Tibial artery (tissue), 4 donors: ENCODE measurements at regions not wholly inside any gene's neighbourhood (a gene's known extent, or its start where the extent isn't known, plus 50 kb on each side); places are given as distances from the start of the nearest gene placed in this dataset.

Experiments
- DNase-seq, 2 donors: peaks; one replicate each; pipeline ENCODE4 v3.0.0-alpha.2; 2019
- H3K27ac ChIP-seq, 2 donors: fragments of 200-600 bp; sonication (generic) in 1 of 2; 1 replicate in 1 of 2; 2 replicates in 1 of 2; pipeline ENCODE4 v1.5.1; 2018 to 2019; ENCODE audit warnings: mild to moderate bottlenecking in 1 of 2
- H3K27me3 ChIP-seq, 2 donors: fragments of 200-600 bp; sonication (generic) in 1 of 2; one replicate each; pipeline versions ENCODE4 v1.5.1 to v1.6.0; 2016 to 2019
- H3K36me3 ChIP-seq, 3 donors: fragments of 200-600 bp; sonication (generic) in 2 of 3; one replicate each; pipeline ENCODE4 v1.5.1; 2016 to 2019; ENCODE audit warnings: mild to moderate bottlenecking in 2 of 3
- H3K4me1 ChIP-seq, 4 donors: fragments of 200-600 bp; sonication (generic) in 2 of 4; 1 replicate in 3 of 4; 2 replicates in 1 of 4; pipeline ENCODE4 v1.5.1; 2016 to 2019
- H3K4me3 ChIP-seq, 2 donors: fragments of 200-600 bp; sonication (generic) in 1 of 2; 1 replicate in 1 of 2; 2 replicates in 1 of 2; pipeline ENCODE4 v1.5.1; 2018 to 2019; ENCODE audit warnings: mild to moderate bottlenecking in 2 of 2
- H3K9me3 ChIP-seq, 3 donors: fragments of 200-600 bp; sonication (generic) in 1 of 3; one replicate each; pipeline ENCODE4 v1.5.1; 2016 to 2019
- CTCF ChIP-seq, 2 experiments: fragments of 200-600 bp in 1 of 2; fragments of 450-650 bp in 1 of 2; IDR thresholded peaks; one replicate each; pipeline ENCODE4 v1.5.1; 2017 to 2019; ENCODE audit warnings: antibody characterized with exemption in 2 of 2, mild to moderate bottlenecking in 1 of 2, moderate library complexity in 1 of 2
- intact Hi-C: fragments of 100-400 bp; cut with DNase I; formaldehyde crosslinking; loops from one replicate; pipeline ENCODE4 v1.15.0; 2023; ENCODE audit warnings: low total_unique reads

- H3K27ac ChIP-seq: no peak overlapping the region
- no peaks in the 10 kb centered on the region for H3K4me1 ChIP-seq
- no peak for DNase-seq
- H3K36me3 ChIP-seq: no peaks in the 10 kb centered on the region
- H3K4me3 ChIP-seq: no peak overlapping the region
- H3K9me3 ChIP-seq: peaks cover 0 to 24% (median 11%) of the 10 kb centered on the region in 3 donors
- TF ChIP-seq CTCF (IDR thresholded peaks at IDR 0.05): no peak
- H3K27me3 ChIP-seq: no peaks in the 10 kb centered on the region
- intact Hi-C loops: no loop called here
These were observed 141.1 kb upstream of the ZXDA start for GRCh38 chrX:58051346-58051745.

- H3K4me3 ChIP-seq: no peak overlapping the region
- intact Hi-C loops: no loop called here
- H3K27me3 ChIP-seq: no peaks in the 10 kb centered on the region
- peaks cover 0 to 23% (median 11%) of the 10 kb centered on the region in 3 donors for H3K9me3 ChIP-seq
- no peak for DNase-seq
- no peaks in the 10 kb centered on the region for H3K4me1 ChIP-seq
- TF ChIP-seq CTCF (IDR thresholded peaks at IDR 0.05): no peak
- no peaks in the 10 kb centered on the region for H3K36me3 ChIP-seq
- no peak overlapping the region for H3K27ac ChIP-seq
These were observed 133.9 kb upstream of the ZXDA start for GRCh38 chrX:58044130-58044529.

GRCh38 chrX:58025979-58026378 lies 115.7 kb upstream of the ZXDA start:
- H3K9me3 ChIP-seq: no peaks in the 10 kb centered on the region
- no peak overlapping the region for H3K27ac ChIP-seq
- H3K36me3 ChIP-seq: no peaks in the 10 kb centered on the region
- DNase-seq: peak in 1 of 2 donors; percentile 21
- peak; percentile 10 to 19 for TF ChIP-seq CTCF (IDR thresholded peaks at IDR 0.05)
- no peaks in the 10 kb centered on the region for H3K4me1 ChIP-seq
- no peak overlapping the region for H3K4me3 ChIP-seq
- no peaks in the 10 kb centered on the region for H3K27me3 ChIP-seq
- intact Hi-C loops: no loop called here

- TF ChIP-seq CTCF (IDR thresholded peaks at IDR 0.05): no peak
- Histone ChIP-seq H3K4me3 (no peak overlapping the region), H3K27me3 (no peaks in the 10 kb centered on the region), H3K36me3 (no peaks in the 10 kb centered on the region), H3K27ac (no peak overlapping the region), H3K9me3 (peaks cover 0 to 11% (median 4%) of the 10 kb centered on the region in 3 donors), H3K4me1 (no peaks in the 10 kb centered on the region)
- intact Hi-C loops: no loop called here
- no peak for DNase-seq
These were observed 75.7 kb upstream of the ZXDA start for GRCh38 chrX:57985951-57986350.

GRCh38 chrX:57984620-57985019 lies 74.4 kb upstream of the ZXDA start:
- H3K27ac ChIP-seq: no peak overlapping the region
- DNase-seq: no peak
- intact Hi-C loops: no loop called here
- peaks cover 0 to 8% (median 0%) of the 10 kb centered on the region in 3 donors for H3K9me3 ChIP-seq
- H3K4me1 ChIP-seq: no peaks in the 10 kb centered on the region
- H3K27me3 ChIP-seq: no peaks in the 10 kb centered on the region
- no peak overlapping the region for H3K4me3 ChIP-seq
- TF ChIP-seq CTCF (IDR thresholded peaks at IDR 0.05): no peak
- no peaks in the 10 kb centered on the region for H3K36me3 ChIP-seq

GRCh38 chrX:57977992-57978391 lies 67.7 kb upstream of the ZXDA start:
- no peaks in the 10 kb centered on the region for H3K9me3 ChIP-seq
- H3K27ac ChIP-seq: no peak overlapping the region
- no peaks in the 10 kb centered on the region for H3K36me3 ChIP-seq
- no peak for TF ChIP-seq CTCF (IDR thresholded peaks at IDR 0.05)
- no peaks in the 10 kb centered on the region for H3K27me3 ChIP-seq
- intact Hi-C loops: no loop called here
- no peaks in the 10 kb centered on the region for H3K4me1 ChIP-seq
- DNase-seq: no peak
- H3K4me3 ChIP-seq: no peak overlapping the region
